GM19395 (cell line): ENCODE measurements at regions not wholly inside any gene's neighbourhood (a gene's known extent, or its start where the extent isn't known, plus 50 kb on each side); places are given as distances from the start of the nearest gene placed in this dataset.

Experiments used
- ATAC-seq: cut with Tn5 transposase; IDR thresholded peaks from one replicate; pipeline ENCODE4 v1.9.1; 2021; ENCODE audit warnings: mild to moderate bottlenecking, moderate library complexity; ENCODE audit not compliant: unreplicated experiment

DNA sequence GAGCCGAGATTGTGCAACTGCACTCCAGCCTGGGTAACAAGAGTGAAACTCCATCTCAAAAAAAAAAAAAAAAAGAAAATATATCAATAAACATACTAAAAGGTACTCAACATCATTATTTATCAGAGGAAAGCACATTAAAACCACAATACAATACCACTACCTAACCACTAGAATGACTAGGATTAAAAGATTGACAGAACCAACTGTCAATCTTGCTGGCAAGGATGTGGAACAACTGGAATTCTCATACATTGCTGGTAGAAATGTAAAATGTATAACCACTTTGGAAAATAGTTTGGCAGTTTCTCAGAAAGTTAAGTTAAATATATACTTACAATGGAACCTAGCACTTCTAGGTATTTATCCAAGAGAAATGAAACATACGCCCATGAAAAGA is 88.6 kb downstream of the B3GNT2 start:
- ATAC-seq = no peak

DNA sequence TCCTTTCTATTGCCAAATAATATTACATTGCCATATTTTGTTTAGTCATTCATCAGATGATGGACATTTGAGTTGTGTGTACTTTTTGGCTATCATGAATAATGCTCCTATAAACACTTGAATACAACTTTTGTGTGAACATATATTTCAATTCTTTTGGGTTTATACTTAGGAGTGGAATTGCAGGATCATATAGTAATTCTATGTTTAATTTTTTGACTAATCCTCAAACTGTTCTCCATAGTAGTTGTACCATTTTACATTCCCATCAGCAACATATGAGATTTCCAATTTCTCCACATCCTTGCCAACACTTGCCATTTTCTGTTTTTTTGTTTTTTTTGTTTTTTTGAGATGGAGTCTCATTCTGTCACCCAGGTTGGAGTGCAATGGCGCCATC is 87.2 kb downstream of the B3GNT2 start:
- no peak for ATAC-seq

DNA sequence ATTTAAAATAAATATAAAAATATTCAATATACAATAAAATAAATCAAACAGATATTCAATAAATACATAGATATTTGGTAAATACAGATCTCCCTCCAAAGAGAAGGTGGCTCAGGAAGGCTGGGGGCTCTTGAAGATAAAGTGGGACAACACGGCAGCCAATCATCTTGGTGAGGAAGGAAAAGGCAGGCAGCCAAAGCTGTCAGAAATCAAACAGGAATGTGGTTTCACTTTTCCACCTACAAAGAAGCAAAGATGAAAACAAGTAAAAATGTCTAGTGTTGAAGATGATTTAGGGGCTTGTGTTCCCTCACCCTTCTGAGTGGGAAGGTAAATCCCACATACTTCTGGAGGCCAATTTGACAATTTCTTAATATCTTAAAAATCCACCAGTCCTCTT is 85.7 kb downstream of the B3GNT2 start:
- no peak for ATAC-seq

DNA sequence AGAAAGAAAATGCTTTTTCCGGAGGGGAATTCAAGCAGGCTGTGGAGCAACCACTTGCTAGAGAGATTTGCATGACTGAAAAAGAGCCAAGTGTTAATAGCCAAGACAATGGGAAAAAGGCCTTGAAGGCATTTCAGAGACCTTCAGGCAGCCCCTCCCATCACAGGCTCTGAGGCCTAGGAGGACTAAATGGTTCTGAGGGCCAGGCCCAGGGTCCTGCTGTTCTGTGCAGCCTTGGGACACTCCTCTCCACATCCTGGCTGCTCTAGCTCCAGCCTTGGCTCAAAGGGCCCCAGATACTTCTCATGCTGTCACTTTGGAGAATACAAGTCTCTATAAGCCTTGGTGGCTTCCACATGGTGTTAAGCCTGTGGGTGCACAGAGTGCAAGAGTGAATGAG is 81.8 kb downstream of the B3GNT2 start:
- ATAC-seq = no peak
